Kidney epithelial cell (primary cell): ENCODE measurements at regions not wholly inside any gene's neighbourhood (a gene's known extent, or its start where the extent isn't known, plus 50 kb on each side); places are given as distances from the start of the nearest gene placed in this dataset.
"Not testable (repeated sequence)": the region's sequence is repeated elsewhere in the genome, so short reads cannot be mapped to it uniquely, and the experiment has no call there.

Source experiments
- DNase-seq: peaks from one replicate; pipeline ENCODE4 v3.0.0-alpha.2; 2010; ENCODE audit warnings: low read depth
- H3K27me3 ChIP-seq: 2 replicates; pipeline ENCODE4 v1.6.0; 2011; ENCODE audit warnings: low read length; ENCODE audit not compliant: control insufficient read depth, insufficient read depth
- H3K36me3 ChIP-seq: 2 replicates; pipeline ENCODE4 v1.5.1; 2011; ENCODE audit warnings: low read length; ENCODE audit not compliant: control insufficient read depth, insufficient read depth
- H3K4me3 ChIP-seq: 2 replicates; pipeline ENCODE4 v1.5.1; 2011; ENCODE audit warnings: low read depth, mild to moderate bottlenecking, control low read depth, low read length
- CTCF ChIP-seq: IDR thresholded peaks from 2 replicates; pipeline ENCODE4 v1.5.1; 2011; ENCODE audit warnings: mild to moderate bottlenecking, moderate library complexity, low read length, control low read depth, inconsistent platforms; ENCODE audit not compliant: insufficient read depth, poor library complexity, severe bottlenecking

DNA sequence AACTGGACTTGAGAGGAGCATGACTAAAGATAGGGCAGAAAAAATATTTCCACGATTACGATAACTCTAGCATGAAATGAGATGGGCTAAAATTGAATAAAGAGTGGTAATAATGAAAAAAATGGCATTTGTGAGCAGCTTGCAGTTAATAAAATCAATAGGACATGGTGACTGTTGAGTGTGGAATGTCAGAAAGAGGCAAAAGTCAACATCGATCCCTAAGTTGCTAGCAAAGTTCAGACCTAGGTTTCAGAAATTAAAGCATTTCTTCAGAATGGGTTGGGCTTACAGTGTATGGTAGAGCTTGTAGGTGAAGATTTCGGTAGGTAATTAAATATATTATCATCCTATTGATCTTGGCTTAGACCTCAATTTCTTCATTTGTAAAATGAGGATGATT is 656.7 kb upstream of the NRG3 start:
- Histone ChIP-seq H3K27me3 (no peaks in the 10 kb centered on the region), H3K4me3 (no peak overlapping the region), H3K36me3 (no peaks in the 10 kb centered on the region)
- no peak for TF ChIP-seq CTCF
- no peak for DNase-seq

DNA sequence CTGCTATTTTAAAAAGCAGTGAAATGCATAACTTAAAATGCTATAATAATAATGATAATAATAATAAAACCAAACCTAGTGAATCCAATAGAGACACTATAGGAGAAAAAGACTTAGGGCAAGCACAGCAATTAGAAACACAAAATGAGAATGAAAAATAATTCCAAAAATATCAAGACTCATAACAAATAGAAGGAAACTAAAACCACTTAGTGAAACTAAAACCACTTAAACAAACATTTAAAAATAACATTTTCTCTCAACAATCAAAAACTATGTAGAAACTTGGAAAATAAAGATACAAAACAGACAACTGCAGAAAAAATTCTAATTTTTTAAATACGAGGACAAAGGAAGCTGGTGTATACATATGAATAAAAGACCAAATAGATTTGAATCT is 655.2 kb upstream of the NRG3 start:
- no peak overlapping the region for H3K4me3 ChIP-seq
- TF ChIP-seq CTCF, result no peak
- no peaks in the 10 kb centered on the region for H3K36me3 ChIP-seq
- H3K27me3 ChIP-seq, result no peaks in the 10 kb centered on the region
- DNase-seq, result no peak

DNA sequence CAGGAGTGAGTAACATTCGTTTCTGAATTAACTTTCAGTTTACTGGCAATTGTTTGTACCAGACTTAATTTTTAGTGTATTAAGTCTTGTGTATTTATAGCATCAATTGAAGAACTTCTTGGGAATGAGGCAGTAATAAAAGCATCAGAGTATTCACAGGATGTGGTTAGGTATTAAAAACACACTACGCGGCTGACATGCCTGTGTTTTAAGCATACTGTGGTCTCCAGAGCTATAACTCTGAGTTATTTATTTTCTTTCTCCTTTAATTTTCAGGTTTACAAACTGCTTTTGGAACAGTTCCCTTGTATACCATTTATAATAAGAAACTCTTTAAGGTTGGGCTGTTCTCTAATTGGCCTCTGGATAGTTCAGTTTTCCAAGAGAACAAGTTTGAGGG is 626.1 kb upstream of the NRG3 start:
- Histone ChIP-seq H3K36me3 (no peaks in the 10 kb centered on the region), H3K27me3 (no peaks in the 10 kb centered on the region), H3K4me3 (no peak overlapping the region)
- DNase-seq, result peak; percentile 37
- no peak for TF ChIP-seq CTCF

GRCh38 chr10:81251457-81252115 is 623.4 kb upstream of the NRG3 start:
- no peak for TF ChIP-seq CTCF
- Histone ChIP-seq H3K4me3 (no peak overlapping the region), H3K27me3 (no peaks in the 10 kb centered on the region), H3K36me3 (no peaks in the 10 kb centered on the region)
- no peak for DNase-seq

DNA sequence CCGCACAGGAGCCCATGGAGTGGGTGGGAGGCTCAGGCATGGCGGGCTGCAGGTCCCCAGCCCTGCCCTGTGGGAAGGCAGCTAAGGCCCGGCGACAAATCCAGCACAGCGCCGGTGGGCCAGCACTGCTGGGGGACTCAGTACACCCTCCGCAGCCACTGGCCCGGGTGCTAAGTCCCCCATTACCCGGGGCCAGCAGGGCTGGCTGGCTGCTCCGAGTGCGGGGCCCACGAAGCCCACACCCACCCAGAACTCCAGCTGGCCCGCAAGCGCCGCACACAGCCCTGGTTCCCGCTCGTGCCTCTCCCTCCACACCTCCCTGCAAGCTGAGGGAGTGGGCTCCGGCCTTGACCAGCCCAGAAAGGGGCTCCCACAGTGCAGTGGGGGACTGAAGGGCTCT is 610.0 kb upstream of the NRG3 start:
- not testable (repeated sequence) for H3K27me3 ChIP-seq, H3K4me3 ChIP-seq, DNase-seq, H3K36me3 ChIP-seq

GRCh38 chr10:81270051-81270450 is 604.9 kb upstream of the NRG3 start:
- DNase-seq, result no peak

More at GRCh38 chr10:81270051-81270450, 604.9 kb upstream of the NRG3 start:
- H3K27me3 ChIP-seq, result no peaks in the 10 kb centered on the region
- H3K4me3 ChIP-seq, result no peak overlapping the region
- no peaks in the 10 kb centered on the region for H3K36me3 ChIP-seq
- no peak for TF ChIP-seq CTCF
